Tibial nerve (tissue), 4 donors: ENCODE measurements at regions not wholly inside any gene's neighbourhood (a gene's known extent, or its start where the extent isn't known, plus 50 kb on each side); places are given as distances from the start of the nearest gene placed in this dataset.

Experiments used
- DNase-seq, 2 donors: peaks; one replicate each; pipeline ENCODE4 v3.0.0-alpha.2; 2019; ENCODE audit warnings: low spot score in 2 of 2
- H3K27ac ChIP-seq, 4 donors: fragments of 200-600 bp; sonication (generic) in 3 of 4; one replicate each; pipeline ENCODE4 v1.5.1; 2017 to 2019; ENCODE audit warnings: mild to moderate bottlenecking in 1 of 4
- H3K27me3 ChIP-seq, 2 donors: fragments of 200-600 bp; sonication (generic) in 1 of 2; one replicate each; pipeline versions ENCODE4 v1.5.1 to v1.6.0; 2017 to 2019
- H3K36me3 ChIP-seq, 3 donors: fragments of 200-600 bp; sonication (generic); one replicate each; pipeline ENCODE4 v1.5.1; 2018 to 2019
- H3K4me1 ChIP-seq, 4 donors: fragments of 200-600 bp; sonication (generic) in 3 of 4; one replicate each; pipeline ENCODE4 v1.5.1; 2017 to 2019
- H3K4me3 ChIP-seq, 4 donors: fragments of 200-600 bp; sonication (generic) in 3 of 4; one replicate each; pipeline ENCODE4 v1.5.1; 2017 to 2019; ENCODE audit warnings: mild to moderate bottlenecking in 1 of 4, moderate library complexity in 1 of 4
- H3K9me3 ChIP-seq, 4 donors: fragments of 200-600 bp; sonication (generic) in 3 of 4; one replicate each; pipeline ENCODE4 v1.5.1; 2017 to 2019
- CTCF ChIP-seq, 5 experiments: fragments of 200-600 bp in 3 of 5; fragments of 450-650 bp in 2 of 5; sonication (generic) in 3 of 5; IDR thresholded peaks; one replicate each; pipeline ENCODE4 v1.5.1; 2016 to 2019; ENCODE audit warnings: antibody characterized with exemption in 5 of 5, mild to moderate bottlenecking in 3 of 5, moderate library complexity in 2 of 5
- EP300 ChIP-seq, 2 donors: sonication (generic); formaldehyde crosslinking; IDR thresholded peaks; one replicate each; pipeline ENCODE4 v1.6.1; 2017; ENCODE audit warnings: antibody characterized with exemption in 2 of 2, mild to moderate bottlenecking in 1 of 2
- POLR2A ChIP-seq, 2 donors: fragments of 450-650 bp; IDR thresholded peaks; one replicate each; pipeline ENCODE4 v1.6.1; 2017; ENCODE audit warnings: antibody characterized with exemption in 2 of 2, mild to moderate bottlenecking in 2 of 2, moderate library complexity in 2 of 2
- WGBS, 2 donors: methylation state at CpG; one replicate each; pipeline ENCODE4 v1.1.5; 2018; 5-methylcytosine and 5-hydroxymethylcytosine counted together

- 81 to 82% methylated on average over 5 of the region's 5 CpGs for WGBS, 2 donors
- TF ChIP-seq CTCF (IDR thresholded peaks at IDR 0.05) (no peak), POLR2A (IDR thresholded peaks at IDR 0.05) (no peak), EP300 (IDR thresholded peaks at IDR 0.05) (no peak)
- H3K9me3 ChIP-seq, result no peaks in the 10 kb centered on the region
- H3K4me1 ChIP-seq, result peaks cover 0 to 17% (median 0%) of the 10 kb centered on the region in 4 donors
- H3K27me3 ChIP-seq, result no peaks in the 10 kb centered on the region
- H3K36me3 ChIP-seq, result no peaks in the 10 kb centered on the region
- no peak overlapping the region for H3K27ac ChIP-seq
- no peak for DNase-seq
- H3K4me3 ChIP-seq, result no peak overlapping the region
Measured at GRCh38 chr7:69360913-69361312, 237.4 kb upstream of the AUTS2 start.

DNA sequence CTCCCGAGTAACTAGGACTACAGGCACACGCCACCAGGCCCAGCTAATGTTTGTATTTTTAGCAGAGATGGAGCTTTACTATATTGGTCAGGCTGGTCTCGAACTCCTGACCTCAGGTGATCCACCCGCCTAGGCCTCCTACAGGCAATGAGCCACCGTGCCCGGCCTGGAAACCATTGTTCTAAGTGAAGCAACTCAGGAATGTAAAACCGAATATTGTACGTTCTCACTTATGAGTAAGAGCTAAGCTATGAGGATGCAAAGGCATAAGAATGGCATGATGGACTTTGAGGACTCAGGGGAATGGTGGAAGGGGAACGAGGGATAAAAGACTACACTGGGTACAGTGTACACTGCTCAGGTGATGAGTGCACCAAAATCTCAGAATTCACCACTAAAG is 235.1 kb upstream of the AUTS2 start:
- WGBS, 2 donors, result 94 to 96% methylated on average over 9 of the region's 9 CpGs
- Histone ChIP-seq H3K27ac (no peak overlapping the region), H3K4me1 (peaks cover 0 to 20% (median 0%) of the 10 kb centered on the region in 4 donors), H3K36me3 (no peaks in the 10 kb centered on the region), H3K4me3 (no peak overlapping the region), H3K9me3 (no peaks in the 10 kb centered on the region), H3K27me3 (no peaks in the 10 kb centered on the region)
- no peak for DNase-seq
- TF ChIP-seq EP300 (IDR thresholded peaks at IDR 0.05) (no peak), POLR2A (IDR thresholded peaks at IDR 0.05) (no peak)

DNA sequence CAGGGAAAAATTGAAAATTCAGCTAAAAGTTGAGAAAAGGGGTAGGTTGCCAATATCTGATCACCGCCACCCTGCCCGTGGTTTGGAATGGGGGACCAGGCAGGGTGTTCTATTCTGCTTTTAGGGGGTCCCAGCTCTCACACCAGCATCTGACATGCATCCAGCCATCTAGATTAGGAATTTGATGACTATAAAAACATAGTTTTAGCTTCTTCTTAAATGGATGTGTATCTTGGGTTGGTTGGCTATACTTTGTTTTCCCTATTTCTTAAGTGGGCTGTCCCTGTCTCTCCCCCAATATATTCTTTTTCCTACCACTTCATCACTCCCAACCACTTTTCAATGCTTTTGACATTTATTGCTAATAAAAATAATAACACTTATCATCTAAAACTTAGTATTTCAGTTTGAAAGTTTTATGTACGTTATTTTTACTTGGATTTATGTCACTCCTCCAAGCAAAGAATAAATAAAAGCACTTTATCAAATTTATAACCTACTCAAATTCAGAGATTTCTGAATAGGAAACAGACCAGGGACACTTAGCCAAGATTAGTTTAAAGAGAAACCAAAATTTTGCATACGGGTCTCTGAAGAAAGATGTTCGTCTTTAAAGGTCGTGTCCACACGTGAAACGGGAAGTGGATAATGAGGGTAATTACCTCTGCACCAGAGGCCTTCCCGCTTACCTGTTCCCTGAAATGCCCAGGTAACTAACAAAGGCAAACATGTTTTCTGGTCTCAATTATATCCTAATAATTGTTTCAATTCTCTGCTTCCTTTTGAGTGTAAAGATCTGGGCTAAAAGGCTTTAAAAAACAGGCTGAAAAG is 233.2 kb upstream of the AUTS2 start:
- H3K9me3 ChIP-seq, result no peaks in the 10 kb centered on the region
- 60 to 64% methylated on average over 9 of the region's 9 CpGs for WGBS, 2 donors
- no peak overlapping the region for H3K4me3 ChIP-seq
- no peak overlapping the region for H3K27ac ChIP-seq
- peaks cover 0 to 7% (median 0%) of the 10 kb centered on the region in 4 donors for H3K4me1 ChIP-seq
- no peaks in the 10 kb centered on the region for H3K36me3 ChIP-seq
- no peak for DNase-seq
- no peak for TF ChIP-seq CTCF (IDR thresholded peaks at IDR 0.05)
- TF ChIP-seq EP300 (IDR thresholded peaks at IDR 0.05), result no peak
- no peak for TF ChIP-seq POLR2A (IDR thresholded peaks at IDR 0.05)
- no peaks in the 10 kb centered on the region for H3K27me3 ChIP-seq

DNA sequence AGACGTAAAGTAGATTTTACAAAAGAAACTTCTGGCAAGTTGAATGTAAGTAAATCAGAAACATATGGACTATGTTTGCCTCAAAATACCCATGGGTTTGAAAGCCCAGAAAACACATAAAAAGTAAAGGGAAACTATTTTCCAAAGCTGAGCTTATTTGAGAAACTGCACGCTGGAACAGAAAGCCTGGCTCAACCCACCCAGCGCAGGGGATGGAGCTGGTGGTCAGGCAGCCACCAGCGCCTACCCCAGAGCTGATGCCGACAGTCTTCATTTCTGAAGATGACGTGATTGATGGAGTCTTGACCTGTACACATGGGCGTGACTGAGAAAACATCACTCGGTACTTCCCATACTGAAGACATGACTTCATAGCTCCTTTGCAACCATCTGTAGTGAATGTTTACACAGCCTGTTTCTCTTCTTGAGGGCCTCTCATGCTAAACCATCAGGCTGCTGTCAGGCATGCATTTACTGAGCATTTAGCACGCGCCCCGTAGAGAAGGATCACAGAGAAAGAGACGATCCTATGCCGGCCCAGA is 232.6 kb upstream of the AUTS2 start:
- Histone ChIP-seq H3K36me3 (no peaks in the 10 kb centered on the region), H3K4me1 (peaks cover 0 to 7% (median 0%) of the 10 kb centered on the region in 4 donors), H3K27ac (no peak overlapping the region), H3K9me3 (no peaks in the 10 kb centered on the region), H3K27me3 (no peaks in the 10 kb centered on the region), H3K4me3 (no peak overlapping the region)
- no peak for DNase-seq
- TF ChIP-seq CTCF (IDR thresholded peaks at IDR 0.05) (no peak), POLR2A (IDR thresholded peaks at IDR 0.05) (no peak), EP300 (IDR thresholded peaks at IDR 0.05) (no peak)
- WGBS, 2 donors, result 49 to 69% methylated on average over 12 to 13 of the region's 13 CpGs

- no peaks in the 10 kb centered on the region for H3K36me3 ChIP-seq
- DNase-seq, result no peak
- TF ChIP-seq POLR2A (IDR thresholded peaks at IDR 0.05) (no peak), CTCF (IDR thresholded peaks at IDR 0.05) (no peak), EP300 (IDR thresholded peaks at IDR 0.05) (no peak)
- no peaks in the 10 kb centered on the region for H3K27me3 ChIP-seq
- H3K27ac ChIP-seq, result no peak overlapping the region
- WGBS, 2 donors, result 81 to 91% methylated on average over 8 of the region's 8 CpGs
- no peak overlapping the region for H3K4me3 ChIP-seq
- peaks cover 0 to 7% (median 0%) of the 10 kb centered on the region in 4 donors for H3K4me1 ChIP-seq
- no peaks in the 10 kb centered on the region for H3K9me3 ChIP-seq
Measured at GRCh38 chr7:69367780-69368179, 230.5 kb upstream of the AUTS2 start.
